Right lobe of liver (tissue), 4 donors: ENCODE measurements at regions not wholly inside any gene's neighbourhood (a gene's known extent, or its start where the extent isn't known, plus 50 kb on each side); places are given as distances from the start of the nearest gene placed in this dataset.

Experiments used
- CTCF ChIP-seq, 4 donors: fragments of 200-600 bp in 3 of 4; fragments of 450-650 bp in 1 of 4; IDR thresholded peaks; one replicate each; pipeline versions ENCODE4 v1.5.1 to v1.8.0; 2016 to 2022; ENCODE audit warnings: antibody characterized with exemption in 4 of 4, mild to moderate bottlenecking in 2 of 4
- POLR2A ChIP-seq: fragments of 450-650 bp; IDR thresholded peaks from one replicate; pipeline ENCODE4 v1.6.1; 2017; ENCODE audit warnings: antibody characterized with exemption, mild to moderate bottlenecking
- donor health status: DM: no; HTN: no; CAD: no.
- donor health status: DM: no; HTN: no; CAD: no.
- donor health status: DM: no; HTN: yes; CAD: no.

- TF ChIP-seq POLR2A (no peak), CTCF (IDR thresholded peaks at IDR 0.05) (no peak)
Observed at GRCh38 chrY:7262531-7262930, 351.0 kb upstream of the AMELY start.
